Brain microvascular endothelial cell (primary cell): ENCODE measurements at regions not wholly inside any gene's neighbourhood (a gene's known extent, or its start where the extent isn't known, plus 50 kb on each side); places are given as distances from the start of the nearest gene placed in this dataset.

Source experiments
- DNase-seq: peaks from one replicate; pipeline ENCODE4 v3.0.0-alpha.2; 2020
- H3K27ac ChIP-seq: fragments of 250-450 bp; sonication (Bioruptor Pico); 2 replicates; pipeline ENCODE4 v1.5.1; 2020; ENCODE audit warnings: mild to moderate bottlenecking, moderate library complexity
- H3K27me3 ChIP-seq: fragments of 250-450 bp; sonication (Bioruptor Pico); replicated peaks from 2 replicates; pipeline ENCODE4 v1.5.1; 2020; ENCODE audit warnings: mild to moderate bottlenecking
- H3K36me3 ChIP-seq: fragments of 250-450 bp; sonication (Bioruptor Pico); replicated peaks from 2 replicates; pipeline ENCODE4 v1.5.1; 2020; ENCODE audit warnings: mild to moderate bottlenecking
- H3K4me3 ChIP-seq: 2 replicates; pipeline ENCODE4 v1.5.1; 2011; ENCODE audit warnings: low read depth, mild to moderate bottlenecking, control low read depth, low read length, moderate library complexity
- CTCF ChIP-seq: IDR thresholded peaks from 2 replicates; pipeline ENCODE4 v1.5.1; 2011; ENCODE audit warnings: low read depth, mild to moderate bottlenecking, moderate library complexity, low read length, control low read depth, inconsistent platforms; ENCODE audit errors: missing control alignments
- in situ Hi-C: cut with HindIII; loops from 2 replicates; pipeline ENCODE4 v1.10.0; 2017; ENCODE audit warnings: low sequenced_read_pairs, low pct_ligation_motif_present

- no peak for TF ChIP-seq CTCF
- H3K27ac ChIP-seq, result no peak overlapping the region
- DNase-seq, result no peak
- in situ Hi-C loops, result no loop called here
- H3K4me3 ChIP-seq, result no peak overlapping the region
- no peaks in the 10 kb centered on the region for H3K36me3 ChIP-seq
- H3K27me3 ChIP-seq, result no peaks in the 10 kb centered on the region
These were observed 449.9 kb upstream of the NR2F2 start for GRCh38 chr15:95880630-95881029.

GRCh38 chr15:95883064-95883463 is 447.4 kb upstream of the NR2F2 start:
- H3K4me3 ChIP-seq, result no peak overlapping the region
- DNase-seq, result no peak
- H3K27ac ChIP-seq, result no peak overlapping the region
- no peak for TF ChIP-seq CTCF
- in situ Hi-C loops, result no loop called here
- no peaks in the 10 kb centered on the region for H3K27me3 ChIP-seq
- H3K36me3 ChIP-seq, result no peaks in the 10 kb centered on the region

GRCh38 chr15:95884276-95884675 is 446.2 kb upstream of the NR2F2 start:
- in situ Hi-C loops, result no loop called here

GRCh38 chr15:95887666-95888390 is 442.7 kb upstream of the NR2F2 start:
- Histone ChIP-seq H3K27ac (peak overlapping the region; percentile 2), H3K27me3 (no peaks in the 10 kb centered on the region), H3K36me3 (no peaks in the 10 kb centered on the region), H3K4me3 (no peak overlapping the region)
- in situ Hi-C loops, result no loop called here
- DNase-seq, result no peak
- no peak for TF ChIP-seq CTCF

More at GRCh38 chr15:95884276-95884675, 446.2 kb upstream of the NR2F2 start:
- H3K27me3 ChIP-seq, result no peaks in the 10 kb centered on the region
- no peak for TF ChIP-seq CTCF
- H3K27ac ChIP-seq, result no peak overlapping the region
- no peak overlapping the region for H3K4me3 ChIP-seq
- no peaks in the 10 kb centered on the region for H3K36me3 ChIP-seq
- DNase-seq, result no peak

- H3K4me3 ChIP-seq, result no peak overlapping the region
- no peak overlapping the region for H3K27ac ChIP-seq
- no peak for DNase-seq
- no peaks in the 10 kb centered on the region for H3K36me3 ChIP-seq
- in situ Hi-C loops, result no loop called here
- peak; percentile 13 for TF ChIP-seq CTCF
- H3K27me3 ChIP-seq, result no peaks in the 10 kb centered on the region
These were observed 441.7 kb upstream of the NR2F2 start for GRCh38 chr15:95888762-95889161.
